ENCODE measurements at regions not wholly inside any gene's neighbourhood (a gene's known extent, or its start where the extent isn't known, plus 50 kb on each side); places are given as distances from the start of the nearest gene placed in this dataset.

DNA sequence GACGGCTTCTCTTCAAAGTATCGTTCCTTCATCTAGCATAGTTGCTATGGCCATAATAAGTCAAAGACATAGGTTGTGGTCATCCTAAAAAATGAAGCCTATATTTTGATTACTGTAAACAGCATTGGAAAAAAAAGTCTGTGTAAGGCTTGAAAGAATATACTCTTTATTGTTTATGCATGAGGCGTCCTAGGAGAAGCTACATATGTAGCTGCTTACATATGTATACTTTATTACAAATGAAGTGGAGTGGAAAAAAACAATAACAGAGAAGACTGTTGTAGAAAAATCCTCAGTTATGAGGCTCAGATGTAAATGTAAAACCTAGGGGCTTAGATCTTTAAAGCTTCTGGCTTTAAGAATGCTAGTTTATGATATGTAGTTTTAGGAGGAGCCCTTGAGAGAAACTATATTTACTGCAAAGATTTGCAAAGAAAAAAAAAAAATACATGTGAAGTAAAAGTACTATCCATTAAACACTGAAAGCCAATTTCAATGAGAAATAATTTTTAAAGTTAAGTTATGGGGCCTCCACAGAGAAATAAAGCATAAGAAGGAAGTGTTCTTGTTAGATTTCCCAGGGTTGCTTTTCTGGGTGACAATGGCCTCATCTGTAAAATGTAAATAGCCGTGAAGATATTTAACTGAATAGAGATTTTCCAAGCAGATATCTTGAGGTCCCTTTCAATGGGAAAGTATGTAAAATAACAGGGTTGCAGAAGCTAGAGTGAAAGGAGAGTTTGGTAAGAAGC is 598.2 kb downstream of the TRIML1 start:
- TF ChIP-seq TAF1 (IDR thresholded peaks at IDR 0.05; ENCODE audit: borderline replicate concordance, insufficient read depth, low read length) (no peak), POLR2AphosphoS5 (IDR thresholded peaks at IDR 0.05; ENCODE audit: low read depth, low read length) (no peak), FOXP2 (optimal IDR thresholded peaks at IDR 0.05; ENCODE audit: borderline replicate concordance, extremely low read depth, extremely low read length, insufficient read depth) (no peak)
- TF ChIP-seq, protein P1, sequence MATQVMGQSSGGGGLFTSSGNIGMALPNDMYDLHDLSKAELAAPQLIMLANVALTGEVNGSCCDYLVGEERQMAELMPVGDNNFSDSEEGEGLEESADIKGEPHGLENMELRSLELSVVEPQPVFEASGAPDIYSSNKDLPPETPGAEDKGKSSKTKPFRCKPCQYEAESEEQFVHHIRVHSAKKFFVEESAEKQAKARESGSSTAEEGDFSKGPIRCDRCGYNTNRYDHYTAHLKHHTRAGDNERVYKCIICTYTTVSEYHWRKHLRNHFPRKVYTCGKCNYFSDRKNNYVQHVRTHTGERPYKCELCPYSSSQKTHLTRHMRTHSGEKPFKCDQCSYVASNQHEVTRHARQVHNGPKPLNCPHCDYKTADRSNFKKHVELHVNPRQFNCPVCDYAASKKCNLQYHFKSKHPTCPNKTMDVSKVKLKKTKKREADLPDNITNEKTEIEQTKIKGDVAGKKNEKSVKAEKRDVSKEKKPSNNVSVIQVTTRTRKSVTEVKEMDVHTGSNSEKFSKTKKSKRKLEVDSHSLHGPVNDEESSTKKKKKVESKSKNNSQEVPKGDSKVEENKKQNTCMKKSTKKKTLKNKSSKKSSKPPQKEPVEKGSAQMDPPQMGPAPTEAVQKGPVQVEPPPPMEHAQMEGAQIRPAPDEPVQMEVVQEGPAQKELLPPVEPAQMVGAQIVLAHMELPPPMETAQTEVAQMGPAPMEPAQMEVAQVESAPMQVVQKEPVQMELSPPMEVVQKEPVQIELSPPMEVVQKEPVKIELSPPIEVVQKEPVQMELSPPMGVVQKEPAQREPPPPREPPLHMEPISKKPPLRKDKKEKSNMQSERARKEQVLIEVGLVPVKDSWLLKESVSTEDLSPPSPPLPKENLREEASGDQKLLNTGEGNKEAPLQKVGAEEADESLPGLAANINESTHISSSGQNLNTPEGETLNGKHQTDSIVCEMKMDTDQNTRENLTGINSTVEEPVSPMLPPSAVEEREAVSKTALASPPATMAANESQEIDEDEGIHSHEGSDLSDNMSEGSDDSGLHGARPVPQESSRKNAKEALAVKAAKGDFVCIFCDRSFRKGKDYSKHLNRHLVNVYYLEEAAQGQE (IDR thresholded peaks at IDR 0.05; ENCODE audit: insufficient read depth in 1 of 2, low read depth in 2 of 2, low read length in 2 of 2) = no peak
